ENCODE measurements at regions not wholly inside any gene's neighbourhood (a gene's known extent, or its start where the extent isn't known, plus 50 kb on each side); places are given as distances from the start of the nearest gene placed in this dataset.

- H3K9ac ChIP-seq (ENCODE audit: low read depth in 1 of 2, low read length in 2 of 2), result no peak overlapping the region
- no peak overlapping the region for H3K27ac ChIP-seq (ENCODE audit: low read depth in 2 of 2, low read length in 2 of 2)
- no peaks in the 10 kb centered on the region for H3K4me1 ChIP-seq (ENCODE audit: control insufficient read depth in 2 of 2, insufficient read depth in 2 of 2, low read length in 2 of 2)
- H3K36me3 ChIP-seq (ENCODE audit: control insufficient read depth in 2 of 2, insufficient read depth in 2 of 2, low read length in 2 of 2), result no peaks in the 10 kb centered on the region
- H3K4me3 ChIP-seq (ENCODE audit: low read length in 2 of 2), result no peak overlapping the region
- H3K9me3 ChIP-seq (ENCODE audit: control insufficient read depth in 2 of 2, low read length in 2 of 2), result no peaks in the 10 kb centered on the region
- H3K27me3 ChIP-seq (ENCODE audit: control insufficient read depth in 2 of 2, insufficient read depth in 2 of 2, low read length in 2 of 2), result no peaks in the 10 kb centered on the region
Measured at GRCh38 chr17:428414-428813, 75.8 kb upstream of the RPH3AL start.

- no peak overlapping the region for H3K9ac ChIP-seq (ENCODE audit: low read depth in 1 of 2, low read length in 2 of 2)
Measured at GRCh38 chr17:427891-428290, 75.3 kb upstream of the RPH3AL start.

GRCh38 chr17:427327-427726 lies 74.7 kb upstream of the RPH3AL start:
- Histone ChIP-seq H3K4me1 (ENCODE audit: control insufficient read depth in 2 of 2, insufficient read depth in 2 of 2, low read length in 2 of 2) (no peaks in the 10 kb centered on the region), H3K36me3 (ENCODE audit: control insufficient read depth in 2 of 2, insufficient read depth in 2 of 2, low read length in 2 of 2) (no peaks in the 10 kb centered on the region)

More at GRCh38 chr17:427891-428290, 75.3 kb upstream of the RPH3AL start:
- Histone ChIP-seq H3K4me1 (ENCODE audit: control insufficient read depth in 2 of 2, insufficient read depth in 2 of 2, low read length in 2 of 2) (no peaks in the 10 kb centered on the region), H3K36me3 (ENCODE audit: control insufficient read depth in 2 of 2, insufficient read depth in 2 of 2, low read length in 2 of 2) (no peaks in the 10 kb centered on the region), H3K27ac (ENCODE audit: low read depth in 2 of 2, low read length in 2 of 2) (no peak overlapping the region), H3K27me3 (ENCODE audit: control insufficient read depth in 2 of 2, insufficient read depth in 2 of 2, low read length in 2 of 2) (no peaks in the 10 kb centered on the region), H3K4me3 (ENCODE audit: low read length in 2 of 2) (no peak overlapping the region), H3K9me3 (ENCODE audit: control insufficient read depth in 2 of 2, low read length in 2 of 2) (no peaks in the 10 kb centered on the region)

GRCh38 chr17:422196-422930 lies 69.8 kb upstream of the RPH3AL start:
- H3K36me3 ChIP-seq (ENCODE audit: control insufficient read depth in 2 of 2, insufficient read depth in 2 of 2, low read length in 2 of 2), result no peaks in the 10 kb centered on the region
- peaks cover 6 to 10% of the 10 kb centered on the region in 2 donors for H3K4me1 ChIP-seq (ENCODE audit: control insufficient read depth in 2 of 2, insufficient read depth in 2 of 2, low read length in 2 of 2)
- no peak overlapping the region for H3K27ac ChIP-seq (ENCODE audit: low read depth in 2 of 2, low read length in 2 of 2)
- H3K27me3 ChIP-seq (ENCODE audit: control insufficient read depth in 2 of 2, insufficient read depth in 2 of 2, low read length in 2 of 2), result no peaks in the 10 kb centered on the region
- H3K9ac ChIP-seq (ENCODE audit: low read depth in 1 of 2, low read length in 2 of 2), result no peak overlapping the region
- H3K4me3 ChIP-seq (ENCODE audit: low read length in 2 of 2), result no peak overlapping the region
- no peaks in the 10 kb centered on the region for H3K9me3 ChIP-seq (ENCODE audit: control insufficient read depth in 2 of 2, low read length in 2 of 2)

More at GRCh38 chr17:427327-427726, 74.7 kb upstream of the RPH3AL start:
- Histone ChIP-seq H3K27me3 (ENCODE audit: control insufficient read depth in 2 of 2, insufficient read depth in 2 of 2, low read length in 2 of 2) (no peaks in the 10 kb centered on the region), H3K27ac (ENCODE audit: low read depth in 2 of 2, low read length in 2 of 2) (no peak overlapping the region), H3K4me3 (ENCODE audit: low read length in 2 of 2) (no peak overlapping the region), H3K9me3 (ENCODE audit: control insufficient read depth in 2 of 2, low read length in 2 of 2) (no peaks in the 10 kb centered on the region), H3K9ac (ENCODE audit: low read depth in 1 of 2, low read length in 2 of 2) (no peak overlapping the region)

DNA sequence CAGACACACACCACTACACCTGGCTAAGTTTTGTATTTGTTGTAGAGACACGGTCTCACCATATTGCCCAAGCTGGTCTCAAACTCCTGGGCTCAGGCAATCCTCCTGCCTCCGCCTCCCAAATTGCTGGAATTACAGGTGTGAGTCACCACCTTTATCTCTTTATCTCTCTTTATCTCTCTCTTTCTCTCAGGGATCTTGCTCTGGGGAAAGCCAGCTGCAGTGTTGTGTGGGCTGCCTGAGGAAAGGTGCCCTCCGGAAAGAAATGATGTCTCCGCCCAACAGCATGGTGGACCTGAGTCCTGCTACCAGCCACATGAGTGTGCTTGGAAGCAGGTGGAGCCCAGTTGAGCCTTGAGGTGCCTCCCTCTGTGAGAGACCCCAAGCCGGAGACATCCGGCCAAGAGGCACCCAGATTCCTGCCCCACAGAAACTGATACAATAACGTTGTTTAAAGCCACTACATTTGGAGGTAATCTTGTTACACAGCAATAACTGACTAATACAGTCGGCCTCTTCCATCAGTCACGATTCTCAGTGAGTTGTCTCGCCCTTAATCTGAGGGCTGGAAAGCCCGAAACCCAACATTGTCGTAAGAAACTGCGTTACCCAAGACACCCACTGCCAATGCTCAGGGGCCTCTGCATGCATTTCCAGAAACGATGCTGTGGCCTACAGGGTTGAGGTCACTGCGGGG lies 68.0 kb upstream of the RPH3AL start:
- Histone ChIP-seq H3K9me3 (ENCODE audit: control insufficient read depth in 2 of 2, low read length in 2 of 2) (no peaks in the 10 kb centered on the region), H3K27me3 (ENCODE audit: control insufficient read depth in 2 of 2, insufficient read depth in 2 of 2, low read length in 2 of 2) (no peaks in the 10 kb centered on the region), H3K4me3 (ENCODE audit: low read length in 2 of 2) (no peak overlapping the region), H3K27ac (ENCODE audit: low read depth in 2 of 2, low read length in 2 of 2) (no peak overlapping the region), H3K9ac (ENCODE audit: low read depth in 1 of 2, low read length in 2 of 2) (no peak overlapping the region), H3K36me3 (ENCODE audit: control insufficient read depth in 2 of 2, insufficient read depth in 2 of 2, low read length in 2 of 2) (no peaks in the 10 kb centered on the region), H3K4me1 (ENCODE audit: control insufficient read depth in 2 of 2, insufficient read depth in 2 of 2, low read length in 2 of 2) (peaks cover 6 to 10% of the 10 kb centered on the region in 2 donors)

- H3K9me3 ChIP-seq (ENCODE audit: control insufficient read depth in 2 of 2, low read length in 2 of 2), result no peaks in the 10 kb centered on the region
- peaks cover 6 to 10% of the 10 kb centered on the region in 2 donors for H3K4me1 ChIP-seq (ENCODE audit: control insufficient read depth in 2 of 2, insufficient read depth in 2 of 2, low read length in 2 of 2)
- peaks cover 0 to 2% of the 10 kb centered on the region in 2 donors for H3K36me3 ChIP-seq (ENCODE audit: control insufficient read depth in 2 of 2, insufficient read depth in 2 of 2, low read length in 2 of 2)
- H3K27ac ChIP-seq (ENCODE audit: low read depth in 2 of 2, low read length in 2 of 2), result peak overlapping the region in 1 of 2 donors; percentile 4
- H3K4me3 ChIP-seq (ENCODE audit: low read length in 2 of 2), result no peak overlapping the region
- no peak overlapping the region for H3K9ac ChIP-seq (ENCODE audit: low read depth in 1 of 2, low read length in 2 of 2)
- H3K27me3 ChIP-seq (ENCODE audit: control insufficient read depth in 2 of 2, insufficient read depth in 2 of 2, low read length in 2 of 2), result no peaks in the 10 kb centered on the region
Measured at GRCh38 chr17:419073-419735, 66.6 kb upstream of the RPH3AL start.

GRCh38 chr17:418421-418751 lies 65.8 kb upstream of the RPH3AL start:
- no peak overlapping the region for H3K4me3 ChIP-seq (ENCODE audit: low read length in 2 of 2)
- peaks cover 6 to 10% of the 10 kb centered on the region in 2 donors for H3K4me1 ChIP-seq (ENCODE audit: control insufficient read depth in 2 of 2, insufficient read depth in 2 of 2, low read length in 2 of 2)
- H3K9ac ChIP-seq (ENCODE audit: low read depth in 1 of 2, low read length in 2 of 2), result no peak overlapping the region
- H3K9me3 ChIP-seq (ENCODE audit: control insufficient read depth in 2 of 2, low read length in 2 of 2), result no peaks in the 10 kb centered on the region
- no peak overlapping the region for H3K27ac ChIP-seq (ENCODE audit: low read depth in 2 of 2, low read length in 2 of 2)
- peaks cover 0 to 4% of the 10 kb centered on the region in 2 donors for H3K36me3 ChIP-seq (ENCODE audit: control insufficient read depth in 2 of 2, insufficient read depth in 2 of 2, low read length in 2 of 2)
- H3K27me3 ChIP-seq (ENCODE audit: control insufficient read depth in 2 of 2, insufficient read depth in 2 of 2, low read length in 2 of 2), result no peaks in the 10 kb centered on the region

DNA sequence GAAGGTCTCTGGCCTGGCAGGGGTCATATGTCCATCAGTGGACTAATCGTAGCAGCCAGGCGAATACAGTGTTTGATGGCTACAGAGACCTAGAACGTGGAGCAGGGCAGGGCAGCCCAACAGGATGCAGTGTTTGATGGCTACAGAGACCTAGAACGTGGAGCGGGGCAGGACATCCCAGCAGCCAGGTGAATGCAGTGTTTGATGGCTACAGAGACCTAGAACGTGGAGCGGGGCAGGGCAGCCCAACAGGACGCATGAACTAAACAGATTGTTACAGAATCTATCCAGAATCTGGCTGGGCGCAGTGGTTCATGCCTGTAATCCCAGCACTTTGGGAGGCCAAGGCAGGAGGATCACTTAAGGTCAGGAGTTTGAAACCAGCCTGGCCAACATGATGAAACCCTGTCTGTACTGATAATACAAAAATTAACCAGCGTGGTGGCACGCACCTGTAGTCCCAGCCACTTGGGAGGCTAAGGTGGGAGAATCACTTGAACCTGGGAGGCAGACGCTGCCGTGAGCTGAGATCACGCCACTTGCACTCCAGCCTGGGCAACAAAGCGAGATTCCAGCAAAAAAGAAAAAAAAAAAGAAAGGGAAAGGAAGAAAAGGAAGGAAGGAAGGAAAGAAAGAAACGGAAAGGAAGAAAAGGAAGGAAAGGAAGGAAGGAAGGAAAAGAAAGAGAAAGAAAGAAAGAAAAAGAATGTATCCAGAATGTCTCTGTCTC lies 65.2 kb upstream of the RPH3AL start:
- peak overlapping the region in 1 of 2 donors; percentile 18 for H3K27ac ChIP-seq (ENCODE audit: low read depth in 2 of 2, low read length in 2 of 2)
- H3K27me3 ChIP-seq (ENCODE audit: control insufficient read depth in 2 of 2, insufficient read depth in 2 of 2, low read length in 2 of 2), result no peaks in the 10 kb centered on the region
- no peak overlapping the region for H3K9ac ChIP-seq (ENCODE audit: low read depth in 1 of 2, low read length in 2 of 2)
- H3K4me3 ChIP-seq (ENCODE audit: low read length in 2 of 2), result no peak overlapping the region
- no peaks in the 10 kb centered on the region for H3K9me3 ChIP-seq (ENCODE audit: control insufficient read depth in 2 of 2, low read length in 2 of 2)
- H3K4me1 ChIP-seq (ENCODE audit: control insufficient read depth in 2 of 2, insufficient read depth in 2 of 2, low read length in 2 of 2), result peaks cover 6 to 10% of the 10 kb centered on the region in 2 donors
- H3K36me3 ChIP-seq (ENCODE audit: control insufficient read depth in 2 of 2, insufficient read depth in 2 of 2, low read length in 2 of 2), result peaks cover 0 to 4% of the 10 kb centered on the region in 2 donors

DNA sequence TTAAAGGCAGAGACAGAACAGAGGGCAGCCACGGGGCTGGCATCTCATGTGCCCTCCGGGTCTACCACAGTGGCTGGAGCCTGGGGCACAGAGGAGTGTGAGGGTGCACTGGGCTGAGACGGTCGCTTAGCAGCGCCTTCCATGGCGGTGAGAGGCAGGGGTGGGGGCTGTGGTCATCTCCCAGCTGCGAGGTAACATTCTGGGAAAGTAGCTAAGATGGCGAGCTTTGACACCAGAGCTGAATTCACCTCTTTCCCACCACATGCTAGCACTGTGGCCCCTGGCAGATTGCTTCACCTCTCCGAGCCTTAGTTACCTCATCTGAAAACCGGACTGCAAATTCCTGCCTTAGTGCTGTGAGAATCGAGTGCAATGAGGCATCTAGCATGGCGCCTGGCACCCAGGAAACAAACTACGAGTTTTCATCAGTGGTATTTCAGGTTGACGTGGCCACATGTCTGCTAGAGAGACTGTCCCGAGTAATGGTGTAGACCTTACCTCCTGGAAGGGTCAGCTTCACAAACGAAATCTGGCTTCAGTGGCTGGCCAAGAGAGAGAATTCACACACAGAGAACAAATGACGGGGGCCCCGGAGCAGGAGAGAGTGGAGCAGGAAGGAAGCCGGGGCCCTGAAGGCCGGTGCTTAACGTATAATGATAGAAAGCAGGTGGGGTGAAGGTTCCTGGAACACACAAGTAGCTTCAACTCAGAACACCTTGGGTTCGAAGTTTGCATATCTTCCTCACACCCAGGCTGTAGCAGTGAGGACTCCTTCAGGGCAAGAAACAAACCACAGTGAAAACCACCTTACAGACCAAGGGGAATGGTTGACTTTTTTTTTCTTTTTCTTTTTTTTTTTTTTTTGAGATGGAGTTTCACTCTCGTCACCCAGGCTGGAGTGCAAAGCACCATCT lies 63.9 kb upstream of the RPH3AL start:
- Histone ChIP-seq H3K9ac (ENCODE audit: low read depth in 1 of 2, low read length in 2 of 2) (peak overlapping the region; percentile 2 to 27), H3K27ac (ENCODE audit: low read depth in 2 of 2, low read length in 2 of 2) (peak overlapping the region; percentile 32 to 75), H3K36me3 (ENCODE audit: control insufficient read depth in 2 of 2, insufficient read depth in 2 of 2, low read length in 2 of 2) (peaks cover 2 to 4% of the 10 kb centered on the region in 2 donors), H3K4me1 (ENCODE audit: control insufficient read depth in 2 of 2, insufficient read depth in 2 of 2, low read length in 2 of 2) (peaks cover 4 to 22% of the 10 kb centered on the region in 2 donors), H3K9me3 (ENCODE audit: control insufficient read depth in 2 of 2, low read length in 2 of 2) (no peaks in the 10 kb centered on the region), H3K4me3 (ENCODE audit: low read length in 2 of 2) (peak overlapping the region; percentile 8 to 65), H3K27me3 (ENCODE audit: control insufficient read depth in 2 of 2, insufficient read depth in 2 of 2, low read length in 2 of 2) (no peaks in the 10 kb centered on the region)
